ENCODE measurements at regions not wholly inside any gene's neighbourhood (a gene's known extent, or its start where the extent isn't known, plus 50 kb on each side); places are given as distances from the start of the nearest gene placed in this dataset.

DNA sequence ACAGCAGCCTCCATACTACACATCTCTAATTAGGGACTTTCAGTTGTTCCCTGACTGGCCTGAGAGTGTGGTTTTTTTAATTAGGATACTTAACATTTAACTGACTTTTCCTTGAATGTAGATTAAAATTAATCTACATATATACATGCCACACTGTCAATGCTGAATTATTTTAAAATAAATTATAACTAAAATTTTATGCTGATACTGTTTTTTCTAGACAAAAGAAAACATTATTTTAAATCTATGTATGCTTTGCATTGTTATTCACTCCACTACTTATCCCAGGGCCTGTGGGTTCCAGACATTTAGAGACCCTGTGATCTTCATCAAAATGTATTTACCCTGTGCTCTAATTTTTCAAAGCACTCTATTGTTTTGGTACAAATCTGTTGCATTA lies 496.0 kb upstream of the MAP2 start:
- no peak for DNase-seq (ENCODE audit: low read depth)
- no peak overlapping the region for H3K4me3 ChIP-seq (ENCODE audit: low read depth, low read length)
- TF ChIP-seq, protein P1, sequence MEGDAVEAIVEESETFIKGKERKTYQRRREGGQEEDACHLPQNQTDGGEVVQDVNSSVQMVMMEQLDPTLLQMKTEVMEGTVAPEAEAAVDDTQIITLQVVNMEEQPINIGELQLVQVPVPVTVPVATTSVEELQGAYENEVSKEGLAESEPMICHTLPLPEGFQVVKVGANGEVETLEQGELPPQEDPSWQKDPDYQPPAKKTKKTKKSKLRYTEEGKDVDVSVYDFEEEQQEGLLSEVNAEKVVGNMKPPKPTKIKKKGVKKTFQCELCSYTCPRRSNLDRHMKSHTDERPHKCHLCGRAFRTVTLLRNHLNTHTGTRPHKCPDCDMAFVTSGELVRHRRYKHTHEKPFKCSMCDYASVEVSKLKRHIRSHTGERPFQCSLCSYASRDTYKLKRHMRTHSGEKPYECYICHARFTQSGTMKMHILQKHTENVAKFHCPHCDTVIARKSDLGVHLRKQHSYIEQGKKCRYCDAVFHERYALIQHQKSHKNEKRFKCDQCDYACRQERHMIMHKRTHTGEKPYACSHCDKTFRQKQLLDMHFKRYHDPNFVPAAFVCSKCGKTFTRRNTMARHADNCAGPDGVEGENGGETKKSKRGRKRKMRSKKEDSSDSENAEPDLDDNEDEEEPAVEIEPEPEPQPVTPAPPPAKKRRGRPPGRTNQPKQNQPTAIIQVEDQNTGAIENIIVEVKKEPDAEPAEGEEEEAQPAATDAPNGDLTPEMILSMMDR (IDR thresholded peaks at IDR 0.05; ENCODE audit: low read depth, low read length, missing control alignments), result no peak

DNA sequence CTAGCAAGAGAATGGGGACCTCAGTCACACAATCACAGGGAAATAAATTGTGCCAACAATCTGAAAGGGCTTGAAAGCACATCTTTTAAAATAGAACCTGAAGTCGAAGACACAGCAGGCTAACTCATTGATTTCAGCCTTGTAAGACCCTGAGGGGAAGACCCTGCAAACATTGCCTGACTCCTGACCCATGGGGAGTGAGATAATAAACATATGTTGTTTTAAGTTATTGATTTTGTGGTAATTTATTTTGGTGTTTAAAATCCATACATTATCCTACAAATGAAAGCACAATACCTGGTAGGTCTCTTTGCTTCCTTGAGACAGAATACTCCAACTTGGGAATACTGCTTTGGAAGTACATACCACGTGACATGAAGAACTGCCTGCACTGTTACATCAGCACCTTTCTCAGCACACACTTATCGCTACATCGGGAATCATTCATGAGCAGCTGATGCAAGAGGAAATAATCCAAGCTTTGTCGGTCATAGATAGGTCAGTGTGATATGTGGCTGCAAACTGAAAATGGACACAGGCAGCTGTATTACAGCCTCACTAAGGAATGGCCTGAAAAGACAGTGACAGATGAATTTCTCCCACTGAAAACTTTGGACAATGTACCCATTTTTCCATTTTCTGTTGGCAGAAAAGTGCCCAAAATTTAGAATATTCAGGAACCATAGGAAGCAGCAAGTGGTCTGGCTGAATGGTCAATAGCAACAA lies 494.5 kb upstream of the MAP2 start:
- no peak for DNase-seq (ENCODE audit: low read depth)
- TF ChIP-seq, protein P1 (IDR thresholded peaks at IDR 0.05; ENCODE audit: low read depth, low read length, missing control alignments), result no peak
- H3K4me3 ChIP-seq (ENCODE audit: low read depth, low read length), result no peak overlapping the region

DNA sequence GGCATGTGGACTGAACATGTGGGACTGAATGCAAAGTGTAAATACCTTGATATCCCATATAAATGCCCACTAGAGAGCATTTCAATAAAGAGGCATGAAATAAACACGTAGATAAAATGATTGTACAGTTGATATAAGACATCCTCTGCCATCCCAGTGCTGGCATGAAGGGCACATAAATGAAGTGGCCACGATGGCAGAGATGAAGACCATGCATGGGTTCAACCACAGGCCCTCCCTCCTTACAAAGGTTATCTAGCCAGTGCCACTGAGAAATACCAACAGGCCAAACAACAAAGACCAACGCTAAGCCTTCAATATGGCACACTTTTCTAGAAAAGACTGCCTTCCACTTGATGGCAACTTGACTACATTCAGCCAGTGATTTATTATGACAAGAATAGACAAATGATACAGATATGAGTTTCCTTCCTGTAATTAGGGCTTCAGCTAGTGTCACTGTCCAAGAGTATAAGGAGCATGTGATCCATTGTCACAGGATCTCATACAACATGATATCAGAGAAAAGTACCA lies 493.9 kb upstream of the MAP2 start:
- DNase-seq (ENCODE audit: low read depth), result no peak
- TF ChIP-seq, protein P1 (IDR thresholded peaks at IDR 0.05; ENCODE audit: low read depth, low read length, missing control alignments), result no peak
- no peak overlapping the region for H3K4me3 ChIP-seq (ENCODE audit: low read depth, low read length)

DNA sequence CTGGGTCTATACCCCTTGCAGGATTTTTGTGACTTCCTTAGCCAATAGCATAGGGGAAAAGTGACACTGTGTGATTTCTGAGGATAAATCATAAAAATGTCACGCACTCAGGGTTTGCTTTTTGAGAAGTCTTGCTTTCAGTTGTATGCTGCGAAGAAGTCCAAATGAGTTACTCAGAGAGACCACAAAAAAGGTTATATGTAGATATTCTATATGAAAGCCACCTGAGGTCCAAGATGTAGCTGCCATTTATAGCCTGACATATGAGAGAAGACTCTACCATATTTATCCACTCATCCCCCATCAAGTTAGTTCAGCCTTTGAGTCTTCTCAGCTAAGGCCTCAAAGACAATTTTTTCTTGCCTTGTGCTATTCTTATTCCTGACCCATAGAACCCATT lies 488.3 kb upstream of the MAP2 start:
- no peak for DNase-seq (ENCODE audit: low read depth)
- H3K4me3 ChIP-seq (ENCODE audit: low read depth, low read length), result no peak overlapping the region
- TF ChIP-seq, protein P1 (IDR thresholded peaks at IDR 0.05; ENCODE audit: low read depth, low read length, missing control alignments), result no peak

DNA sequence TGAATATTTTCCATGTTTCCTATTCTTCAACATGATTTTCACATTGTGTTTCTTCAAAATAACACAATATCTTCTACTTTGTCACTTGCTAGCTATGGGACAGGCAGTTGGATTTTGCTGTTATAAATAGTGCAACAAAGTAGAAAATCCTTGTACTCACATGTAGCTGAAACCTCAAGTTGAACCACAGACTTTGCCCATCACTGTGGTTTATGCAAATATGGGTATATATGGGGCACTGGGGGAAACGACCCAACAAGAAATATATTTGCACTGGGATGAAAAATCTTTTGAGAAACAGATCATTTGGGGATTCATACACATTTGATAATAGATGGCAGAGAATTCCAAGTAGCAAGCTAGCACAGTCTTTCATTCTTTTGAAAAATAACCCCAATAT lies 486.3 kb upstream of the MAP2 start:
- H3K4me3 ChIP-seq (ENCODE audit: low read depth, low read length), result no peak overlapping the region
- no peak for DNase-seq (ENCODE audit: low read depth)
- TF ChIP-seq, protein P1 (IDR thresholded peaks at IDR 0.05; ENCODE audit: low read depth, low read length, missing control alignments), result no peak

DNA sequence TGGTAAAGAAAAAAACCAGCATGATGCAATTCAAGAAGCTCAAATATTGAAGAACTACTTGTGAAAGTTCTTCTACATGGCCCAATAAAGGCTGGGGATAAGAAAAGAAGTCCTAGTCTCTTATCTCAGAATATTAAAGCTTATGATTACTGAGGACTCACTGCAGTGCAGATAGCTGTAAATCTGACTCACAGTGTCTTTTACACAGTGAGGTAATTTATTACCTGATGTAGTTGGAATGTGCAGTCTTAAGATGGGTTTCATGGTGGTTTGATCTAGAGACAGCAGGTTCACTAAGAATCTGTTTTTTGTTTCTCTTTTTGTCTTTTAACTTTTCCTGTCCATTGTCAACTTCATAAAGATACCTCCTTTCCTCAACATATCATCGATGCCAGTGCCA lies 484.0 kb upstream of the MAP2 start:
- H3K4me3 ChIP-seq (ENCODE audit: low read depth, low read length), result no peak overlapping the region
- TF ChIP-seq, protein P1 (IDR thresholded peaks at IDR 0.05; ENCODE audit: low read depth, low read length, missing control alignments), result no peak
- DNase-seq (ENCODE audit: low read depth), result no peak

DNA sequence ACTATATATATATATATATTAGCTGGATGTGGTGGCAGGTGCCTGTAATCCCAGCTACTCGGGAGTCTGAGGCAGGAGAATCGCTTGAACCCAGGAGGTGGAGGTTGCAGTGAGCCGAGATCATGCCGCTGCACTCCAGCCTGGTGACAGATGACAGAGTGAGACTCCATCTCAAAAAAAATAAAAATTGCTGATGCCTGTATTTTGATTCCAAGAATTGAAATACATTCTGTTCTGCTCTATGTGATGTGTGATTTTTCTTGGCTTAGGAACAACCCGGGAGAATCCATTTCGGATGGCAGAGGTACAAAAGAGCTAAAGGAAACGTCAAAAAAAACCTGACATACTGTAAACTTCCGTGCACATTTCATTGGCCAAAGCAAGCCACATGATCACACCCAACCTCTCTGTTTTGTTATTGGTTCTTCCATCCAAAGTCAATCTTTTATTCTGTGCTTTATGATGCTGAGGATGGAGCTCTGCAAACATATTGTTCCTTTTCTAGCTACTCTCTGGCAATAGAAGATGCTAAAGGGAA lies 478.1 kb upstream of the MAP2 start:
- TF ChIP-seq, protein P1 (IDR thresholded peaks at IDR 0.05; ENCODE audit: low read depth, low read length, missing control alignments), result no peak
- DNase-seq (ENCODE audit: low read depth), result no peak
- no peak overlapping the region for H3K4me3 ChIP-seq (ENCODE audit: low read depth, low read length)
